OCI-LY1 (cell line): ENCODE measurements at regions not wholly inside any gene's neighbourhood (a gene's known extent, or its start where the extent isn't known, plus 50 kb on each side); places are given as distances from the start of the nearest gene placed in this dataset.

Experiments
- EZH2 ChIP-seq: fragments of 200-600 bp; sonication (generic), shearing (Covaris generic); IDR thresholded peaks from 2 replicates; pipeline ENCODE4 v1.8.0; 2017; ENCODE audit warnings: borderline replicate concordance, mixed run types, mild to moderate bottlenecking, antibody characterized with exemption, low read length, moderate library complexity, mixed read lengths
- TF ChIP-seq, protein P1 (sequence below): fragments of 200-600 bp; sonication (generic), shearing (Covaris generic); IDR thresholded peaks from 2 replicates; pipeline ENCODE4 v1.5.1; 2017; ENCODE audit warnings: mild to moderate bottlenecking, antibody characterized with exemption, low read length, moderate library complexity, mixed read lengths

DNA sequence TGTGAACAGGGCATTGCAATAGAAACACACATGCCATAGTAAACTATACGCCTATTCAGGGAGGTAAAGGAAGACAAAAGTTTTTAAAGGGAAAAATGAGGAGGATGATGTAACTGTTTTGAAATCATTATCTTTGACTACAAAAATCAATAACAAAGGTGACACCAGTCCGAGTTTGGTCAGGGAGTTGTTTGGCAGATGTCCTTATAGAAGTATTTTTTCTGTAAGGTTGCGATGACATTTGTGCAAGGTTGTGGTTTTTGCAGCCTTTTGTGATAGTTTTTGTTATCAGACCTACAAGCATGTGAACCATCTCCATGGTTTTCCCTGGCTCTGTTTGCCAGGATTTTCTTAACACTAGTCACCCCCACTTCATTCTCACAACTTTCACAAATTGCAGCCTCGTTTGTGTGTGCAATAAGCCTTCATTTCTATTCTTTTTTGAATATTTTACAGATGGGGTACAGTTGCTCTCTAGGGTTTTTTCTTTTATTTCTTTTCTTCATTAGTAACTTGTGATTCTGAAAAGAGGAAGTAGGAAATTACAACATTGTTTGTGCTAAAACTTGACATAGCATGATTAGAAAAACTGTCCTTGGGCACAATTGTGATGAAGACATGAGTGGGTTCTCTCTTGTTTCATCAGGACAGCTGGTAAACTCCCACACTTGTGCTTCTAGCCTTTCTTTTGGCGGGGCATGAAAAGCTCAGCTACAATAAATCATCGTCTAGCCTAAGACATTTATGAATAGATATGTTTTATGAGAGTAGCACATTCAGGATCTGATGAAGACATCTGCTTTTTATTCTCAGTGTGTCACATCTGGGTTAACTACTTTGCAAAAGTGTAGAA is 60.2 kb upstream of the PNPLA4 start:
- no peak for TF ChIP-seq EZH2
- TF ChIP-seq, protein P1, sequence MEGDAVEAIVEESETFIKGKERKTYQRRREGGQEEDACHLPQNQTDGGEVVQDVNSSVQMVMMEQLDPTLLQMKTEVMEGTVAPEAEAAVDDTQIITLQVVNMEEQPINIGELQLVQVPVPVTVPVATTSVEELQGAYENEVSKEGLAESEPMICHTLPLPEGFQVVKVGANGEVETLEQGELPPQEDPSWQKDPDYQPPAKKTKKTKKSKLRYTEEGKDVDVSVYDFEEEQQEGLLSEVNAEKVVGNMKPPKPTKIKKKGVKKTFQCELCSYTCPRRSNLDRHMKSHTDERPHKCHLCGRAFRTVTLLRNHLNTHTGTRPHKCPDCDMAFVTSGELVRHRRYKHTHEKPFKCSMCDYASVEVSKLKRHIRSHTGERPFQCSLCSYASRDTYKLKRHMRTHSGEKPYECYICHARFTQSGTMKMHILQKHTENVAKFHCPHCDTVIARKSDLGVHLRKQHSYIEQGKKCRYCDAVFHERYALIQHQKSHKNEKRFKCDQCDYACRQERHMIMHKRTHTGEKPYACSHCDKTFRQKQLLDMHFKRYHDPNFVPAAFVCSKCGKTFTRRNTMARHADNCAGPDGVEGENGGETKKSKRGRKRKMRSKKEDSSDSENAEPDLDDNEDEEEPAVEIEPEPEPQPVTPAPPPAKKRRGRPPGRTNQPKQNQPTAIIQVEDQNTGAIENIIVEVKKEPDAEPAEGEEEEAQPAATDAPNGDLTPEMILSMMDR = no peak
